Activated effector memory CD4-positive, alpha-beta T cell treated with anti-CD3 and anti-CD28 coated beads, Interleukin-2, amount 50 U/mL, for 16 hours (primary cell): ENCODE measurements at regions not wholly inside any gene's neighbourhood (a gene's known extent, or its start where the extent isn't known, plus 50 kb on each side); places are given as distances from the start of the nearest gene placed in this dataset.

Source experiments
- DNase-seq: peaks from one replicate; pipeline ENCODE4 v3.0.0-alpha.2; 2020

DNA sequence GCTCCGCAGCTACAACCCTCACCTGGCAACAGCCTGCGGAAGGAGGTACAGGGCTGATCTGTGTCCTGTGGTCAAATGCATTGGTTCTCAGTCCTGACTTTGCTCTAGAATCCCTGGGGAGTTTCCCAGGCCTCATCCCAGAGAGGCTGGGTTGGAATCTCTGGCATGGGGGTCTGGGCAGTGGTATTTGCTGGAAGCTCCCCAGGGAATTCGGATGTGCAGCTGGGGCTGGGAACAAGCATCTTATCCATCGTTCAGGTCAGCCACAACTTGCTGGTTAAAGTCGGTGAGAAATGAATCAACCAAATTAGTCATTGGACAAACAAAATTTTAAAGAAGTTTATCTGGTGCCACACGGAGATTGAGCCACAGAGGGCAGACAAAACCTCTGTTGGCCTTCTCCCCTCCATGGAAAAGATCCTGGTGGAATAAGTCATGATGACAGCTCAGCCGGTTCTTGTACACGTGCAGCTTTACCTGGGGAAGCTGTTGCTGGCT is 231.2 kb downstream of the FOXL1 start:
- DNase-seq, result no peak

DNA sequence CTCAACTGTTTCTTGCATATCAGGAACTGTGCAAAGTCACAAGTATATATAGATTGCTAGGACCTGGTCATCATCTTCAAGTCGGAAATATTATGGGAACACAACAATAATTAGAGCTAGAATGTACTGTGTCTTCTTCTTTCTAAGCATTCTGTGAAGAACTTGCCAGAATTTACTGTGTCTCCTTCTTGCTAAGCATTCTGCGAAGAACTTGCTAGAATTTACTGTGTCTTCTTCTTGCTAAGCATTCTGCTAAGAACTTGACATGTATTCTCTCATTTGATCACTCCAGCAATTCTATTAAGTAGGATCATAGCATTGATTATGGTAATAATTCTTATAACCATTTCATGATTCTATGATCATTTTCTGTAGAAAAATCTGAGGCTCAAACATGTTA is 231.7 kb downstream of the FOXL1 start:
- DNase-seq, result no peak

DNA sequence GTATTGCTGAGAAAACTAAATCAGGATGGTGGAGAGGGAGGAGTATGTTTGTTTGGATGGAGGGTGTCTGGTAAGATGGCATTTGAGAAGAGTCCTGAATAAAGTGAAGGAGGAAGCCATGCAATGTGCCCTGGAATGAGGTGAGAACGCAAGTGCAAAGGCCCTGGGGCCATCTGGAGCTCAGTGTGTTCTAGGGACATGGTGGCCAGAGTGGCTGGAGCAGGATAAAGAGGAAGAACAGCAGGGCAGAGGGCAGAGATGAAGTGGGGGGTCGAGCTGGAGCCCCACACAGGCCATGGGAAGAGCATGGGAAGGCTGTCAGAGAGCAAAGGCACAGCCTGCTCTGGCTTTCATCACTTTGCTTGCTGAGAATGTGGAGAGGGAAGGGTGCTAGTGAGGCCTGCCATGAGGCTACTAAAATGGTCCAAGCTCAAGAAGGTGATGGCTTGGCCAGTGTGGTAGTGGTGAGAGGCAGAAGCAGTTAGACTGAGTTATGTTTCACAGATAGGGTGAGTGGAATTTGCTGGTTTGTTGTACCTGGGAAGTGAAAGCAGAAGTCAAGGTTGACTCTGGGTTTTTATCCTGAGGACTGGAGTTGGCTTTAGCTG is 234.1 kb downstream of the FOXL1 start:
- DNase-seq, result no peak

DNA sequence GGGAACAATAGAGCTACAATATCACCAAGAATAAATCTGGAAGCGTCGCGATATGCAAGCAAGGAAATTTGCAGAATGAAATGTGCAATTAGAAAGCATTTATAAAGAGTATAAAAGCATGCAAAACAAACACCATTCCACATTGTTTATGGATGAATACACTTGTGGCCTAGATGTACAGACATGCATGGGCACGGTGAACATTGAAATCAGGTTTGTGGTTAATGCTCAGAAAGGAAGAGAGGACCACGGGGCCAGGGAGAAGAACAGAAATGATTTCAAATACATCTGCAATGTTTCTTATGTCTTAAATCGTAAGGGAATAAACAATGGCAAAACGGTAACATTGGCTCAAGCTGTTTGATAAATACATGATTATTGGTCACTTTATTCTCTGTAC is 235.9 kb downstream of the FOXL1 start:
- no peak for DNase-seq

DNA sequence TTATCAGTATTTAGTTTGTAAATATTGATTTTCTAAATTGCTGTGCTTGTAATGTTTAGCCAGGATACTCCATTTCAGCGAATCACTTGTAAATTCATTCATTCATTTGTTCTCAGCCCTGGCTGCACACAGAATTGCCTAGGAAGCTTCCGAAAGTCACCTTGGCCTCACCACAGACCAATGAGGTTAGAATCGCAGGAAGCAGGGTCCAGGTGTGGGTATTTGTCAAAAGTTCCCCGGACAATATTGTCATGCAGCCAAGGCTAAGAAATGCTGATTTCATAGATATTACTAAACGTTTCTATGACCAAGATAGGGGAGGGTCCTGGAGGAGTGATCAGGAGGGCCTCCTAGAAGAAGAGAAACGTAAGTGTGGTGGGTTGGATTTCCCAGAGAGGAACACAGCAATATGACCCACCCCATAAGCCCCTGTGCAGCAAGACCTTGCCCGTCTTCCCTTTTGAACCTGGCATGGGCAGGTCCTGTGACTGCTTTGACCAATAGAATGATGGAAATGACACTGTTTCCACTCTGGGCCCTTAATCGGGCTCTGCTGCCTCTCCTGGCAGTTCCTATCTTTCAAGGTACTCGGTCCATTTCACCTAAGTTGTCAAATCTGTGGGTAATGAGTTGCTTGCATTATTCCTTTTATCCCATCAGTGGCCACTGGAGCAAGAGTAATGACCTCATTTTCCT is 238.7 kb downstream of the FOXL1 start:
- no peak for DNase-seq

DNA sequence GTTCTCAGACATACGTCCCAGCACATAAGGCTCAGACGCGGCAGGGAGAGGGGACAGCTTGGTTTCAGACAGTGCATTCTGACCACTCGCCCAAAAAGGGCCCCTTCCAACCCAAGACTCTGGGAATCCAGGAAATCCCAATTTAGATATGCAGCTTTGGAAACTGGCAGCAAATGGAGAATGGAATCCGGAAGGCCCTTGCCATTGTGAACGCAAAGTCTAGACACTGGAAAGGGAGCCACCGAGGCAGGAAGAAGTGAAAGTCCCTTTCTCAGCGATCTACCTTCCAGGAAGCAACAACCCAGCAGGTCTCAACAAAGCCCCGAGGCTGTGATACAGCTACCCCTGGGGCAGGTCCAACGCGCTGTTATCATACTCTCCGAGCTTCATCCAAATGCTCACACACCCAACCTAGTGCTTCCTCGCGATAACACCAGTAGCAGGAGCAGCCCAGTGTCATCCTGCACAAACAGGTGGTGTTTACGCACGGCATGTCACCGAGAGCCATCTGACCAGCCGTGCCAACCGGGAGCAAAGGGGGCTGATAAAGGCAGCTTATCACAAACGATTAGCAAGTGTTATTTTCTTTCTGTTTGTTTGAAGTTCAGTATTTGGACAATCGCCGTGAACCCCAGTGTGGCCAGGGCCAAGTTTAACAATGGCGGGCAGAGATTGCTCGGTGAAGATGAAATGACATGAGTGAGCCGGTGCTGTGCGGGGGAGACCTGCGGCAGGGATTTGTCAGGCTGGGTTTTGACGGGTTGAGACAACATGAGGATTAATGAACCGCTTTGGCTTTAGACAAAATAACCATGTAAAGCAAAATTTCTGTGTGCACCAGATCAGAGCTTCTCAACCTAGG is 240.6 kb downstream of the FOXL1 start:
- no peak for DNase-seq

DNA sequence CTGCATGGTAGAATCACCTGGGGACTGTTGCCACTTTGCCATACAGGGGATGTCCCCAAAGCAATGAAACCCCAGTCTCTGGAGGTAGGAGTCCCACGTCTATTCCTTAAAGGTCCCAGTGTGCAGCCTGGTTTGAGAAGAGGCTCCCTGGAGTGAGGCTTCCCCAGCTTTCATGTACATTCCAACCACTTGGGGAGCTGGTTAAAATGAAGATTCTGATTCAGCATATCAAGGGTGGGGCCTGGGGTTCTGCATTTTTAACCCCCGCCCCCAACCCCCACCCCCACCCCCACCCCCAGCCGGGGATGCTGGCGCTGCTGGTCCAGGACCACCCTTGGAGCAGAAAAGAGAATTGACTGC is 241.2 kb downstream of the FOXL1 start:
- no peak for DNase-seq

DNA sequence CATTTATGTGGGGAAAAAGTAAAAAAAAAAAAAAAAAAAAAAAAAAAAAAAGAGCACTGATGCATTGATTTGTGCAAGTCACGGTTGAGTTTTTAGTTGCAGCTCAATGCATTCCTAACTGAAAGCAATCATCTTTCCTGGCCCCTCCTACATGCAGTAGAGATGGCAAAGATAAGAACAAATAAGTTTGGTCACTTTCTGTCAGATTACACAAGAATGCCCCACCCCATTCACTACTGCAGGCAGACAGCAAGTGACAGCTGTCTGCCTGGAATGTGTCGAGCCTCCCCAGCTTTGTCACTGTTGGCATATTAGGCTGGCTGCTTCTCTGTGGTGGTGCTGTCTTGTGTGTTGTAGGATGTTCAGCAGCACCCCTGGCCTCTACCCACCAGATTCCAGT is 243.5 kb downstream of the FOXL1 start:
- DNase-seq, result no peak

DNA sequence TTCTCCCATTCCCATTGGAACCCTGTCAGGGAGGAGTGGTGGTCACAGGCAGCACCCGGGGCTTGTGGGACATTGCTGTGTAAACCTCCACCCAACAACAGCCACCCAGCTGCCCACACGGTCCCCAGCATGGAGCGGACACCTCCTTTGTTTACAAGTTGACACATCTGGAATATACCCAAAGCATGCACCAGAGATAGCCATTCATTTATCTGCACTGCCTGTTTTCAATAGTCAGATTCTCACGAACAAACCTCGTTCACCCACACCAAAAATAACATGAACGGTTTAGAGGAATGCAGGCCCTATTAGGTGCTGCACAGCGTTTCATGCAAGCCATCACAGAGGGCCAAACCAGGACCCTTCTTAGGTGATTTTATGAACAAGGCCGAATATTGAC is 244.8 kb downstream of the FOXL1 start:
- DNase-seq, result no peak

DNA sequence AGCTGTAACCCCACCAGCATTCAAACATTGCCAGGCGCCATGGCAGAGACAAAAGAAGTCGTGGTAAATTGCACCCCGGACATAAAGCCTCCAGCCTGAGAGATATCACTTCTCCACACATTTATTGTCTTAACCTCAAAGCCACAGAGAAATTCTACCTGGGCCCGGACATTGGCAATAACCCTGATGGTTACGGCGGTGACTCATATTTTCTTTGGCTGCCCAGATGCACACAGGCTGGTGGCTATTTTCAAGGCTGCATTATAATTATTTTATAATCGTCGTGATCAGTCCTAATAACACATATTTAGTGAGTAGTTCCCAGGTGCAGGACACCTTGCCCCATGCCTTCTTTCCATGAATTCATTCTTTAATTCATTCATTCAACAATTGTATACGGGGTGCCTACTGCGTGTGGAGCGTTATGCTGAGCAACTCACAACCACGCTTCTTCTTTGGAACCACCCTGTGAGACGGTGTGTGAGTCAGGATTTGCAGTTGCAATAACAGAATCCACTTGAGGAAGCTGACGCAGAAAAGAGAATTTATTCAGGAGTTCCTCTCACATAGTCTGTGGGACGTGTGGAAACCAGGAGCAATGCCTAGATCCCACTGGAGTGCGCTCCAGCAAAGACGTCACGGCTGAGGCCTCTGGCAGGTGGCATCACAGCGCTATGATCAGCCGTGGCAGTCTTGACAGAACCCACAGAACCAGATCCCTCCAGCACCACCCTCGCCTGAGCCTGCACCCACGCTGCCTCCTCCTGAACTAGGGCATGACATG is 245.7 kb downstream of the FOXL1 start:
- peak; percentile 44 for DNase-seq

DNA sequence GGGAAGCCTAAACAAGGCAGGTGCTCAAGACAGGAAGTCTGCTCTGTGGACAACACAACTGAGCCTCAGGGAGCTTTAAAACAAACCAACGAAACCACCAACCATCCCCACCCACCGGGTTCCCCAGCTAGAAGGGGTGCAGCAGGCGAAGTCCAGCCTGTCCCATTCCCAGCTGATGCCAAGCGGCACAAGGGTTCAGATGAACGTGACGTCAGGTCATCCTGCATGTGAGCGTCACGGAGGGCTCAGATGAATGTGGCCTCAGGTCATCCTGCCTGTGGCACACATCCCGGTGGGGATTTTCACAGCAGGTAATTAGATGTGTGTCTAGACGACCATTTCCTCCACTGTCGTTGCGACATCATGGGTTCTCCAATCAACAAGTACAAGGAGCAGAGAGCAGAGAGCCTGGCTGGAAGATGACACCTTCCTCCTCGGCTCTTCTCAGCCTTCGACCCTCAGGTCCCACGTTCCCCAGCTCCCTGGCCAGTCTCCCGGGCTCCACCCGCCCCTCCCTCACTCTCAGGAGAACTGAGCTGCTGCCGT is 246.5 kb downstream of the FOXL1 start:
- DNase-seq, result peak; percentile 45

DNA sequence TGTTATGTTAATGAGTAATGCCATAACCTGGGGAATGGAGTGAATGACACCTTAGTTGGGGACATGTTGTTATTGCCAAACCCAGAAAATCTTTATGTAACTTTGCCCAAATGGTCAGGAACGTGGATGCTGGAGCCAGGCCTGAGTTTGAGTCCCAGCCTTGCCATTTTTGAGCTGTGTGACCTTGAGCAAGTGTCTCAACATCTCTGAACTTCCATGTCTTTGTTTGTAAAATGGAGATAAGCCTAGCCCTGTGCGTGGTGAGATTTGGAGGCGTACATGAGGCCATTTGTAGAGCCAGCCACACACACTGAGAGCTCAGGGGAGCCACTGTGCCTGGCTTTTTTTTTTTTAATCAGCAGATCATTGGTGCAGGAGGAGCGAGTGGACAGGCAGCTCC is 247.3 kb downstream of the FOXL1 start:
- no peak for DNase-seq

DNA sequence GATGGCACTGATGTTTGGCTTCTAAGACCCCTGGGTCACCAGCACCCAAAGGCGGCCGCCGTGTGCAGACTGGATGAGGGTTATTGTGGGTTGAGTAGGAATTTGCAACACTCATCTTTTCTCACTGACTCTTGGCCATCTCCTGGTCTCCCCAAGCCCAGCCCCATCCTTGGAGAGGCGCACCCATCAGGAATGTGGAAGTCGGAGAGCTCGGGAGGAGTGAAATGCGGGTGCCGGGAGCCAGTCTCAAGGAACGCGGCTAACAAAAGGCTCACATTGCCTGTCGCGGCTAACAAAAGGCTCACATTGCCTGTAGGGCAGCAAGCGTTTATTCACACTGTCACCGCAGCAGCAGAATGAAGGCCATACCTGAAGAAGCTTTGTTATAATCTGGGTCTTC is 248.6 kb downstream of the FOXL1 start:
- DNase-seq, result no peak

DNA sequence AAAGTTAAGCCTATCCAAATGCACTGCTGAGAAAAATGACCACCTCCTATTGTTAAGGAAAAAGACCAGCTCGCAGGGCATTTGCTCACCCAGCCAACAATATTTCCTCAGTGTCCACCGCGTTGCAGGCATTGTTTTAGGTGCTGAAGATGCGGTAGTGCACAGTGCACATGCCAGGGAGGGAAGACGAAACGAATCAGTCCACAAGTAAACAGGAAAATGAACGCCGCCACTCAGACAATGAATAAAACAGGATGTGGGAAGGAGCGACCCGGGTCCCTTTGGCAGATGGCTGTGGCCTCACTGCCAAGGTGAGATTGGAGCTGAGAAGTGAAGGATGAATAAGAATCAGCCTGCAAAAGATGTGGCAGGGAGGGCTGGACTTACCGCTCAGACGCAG is 249.2 kb downstream of the FOXL1 start:
- DNase-seq, result no peak

DNA sequence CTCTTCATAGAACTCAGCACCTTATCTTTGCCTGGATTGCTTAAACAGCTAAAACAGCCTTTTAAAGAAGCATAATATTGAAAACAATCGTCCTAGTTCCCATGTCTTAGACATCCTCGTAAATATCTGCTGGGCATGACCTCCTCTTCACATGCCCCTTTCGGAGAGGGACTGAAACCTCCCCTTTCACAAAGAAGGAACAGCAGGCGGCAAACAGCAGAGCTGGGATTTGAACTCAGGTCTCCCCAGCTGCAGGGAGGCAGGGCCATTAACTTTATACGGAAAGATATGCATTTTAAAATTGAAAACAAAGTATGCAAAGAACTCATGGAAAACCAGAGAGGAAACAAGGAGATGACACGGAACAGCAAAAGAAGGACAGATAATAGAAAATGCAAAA is 249.9 kb downstream of the FOXL1 start:
- no peak for DNase-seq

DNA sequence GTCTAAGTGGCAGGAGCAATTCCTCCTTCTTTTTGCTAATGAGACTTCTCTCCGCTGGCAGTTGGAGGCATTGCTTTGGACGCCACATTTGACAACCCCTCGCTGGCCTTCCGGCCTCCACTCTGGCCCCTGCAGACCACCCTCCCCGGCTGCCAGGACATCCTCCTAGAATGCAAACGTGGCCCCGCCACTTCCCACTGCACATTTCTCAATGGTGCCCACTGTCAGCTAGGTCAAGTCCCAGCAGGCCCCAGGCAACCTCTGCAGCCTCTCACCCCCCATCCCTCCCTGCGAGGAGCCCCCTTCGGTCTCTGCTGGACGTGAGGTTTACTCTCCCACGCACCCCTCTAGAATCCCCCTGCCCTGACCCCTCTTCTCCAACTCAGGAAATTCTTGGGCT is 250.3 kb downstream of the FOXL1 start:
- no peak for DNase-seq

DNA sequence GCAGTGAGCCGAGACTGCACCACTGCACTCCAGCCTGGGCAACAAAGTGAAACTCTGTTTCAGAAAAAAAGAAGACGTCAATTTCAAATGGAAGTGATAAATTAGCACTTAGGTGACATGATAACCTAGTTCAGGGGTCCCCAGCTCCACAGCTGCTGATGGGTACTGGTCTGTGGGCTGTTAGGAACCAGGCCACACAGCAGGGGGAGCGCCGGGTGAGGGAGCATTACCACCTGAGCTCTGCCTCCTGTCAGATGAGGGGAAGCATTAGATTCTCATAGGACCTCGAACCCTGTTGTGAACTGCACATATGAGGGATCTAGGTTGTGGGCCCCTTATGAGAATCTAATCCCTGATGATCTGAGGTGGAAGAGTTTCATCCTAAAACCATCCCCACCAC is 253.0 kb downstream of the FOXL1 start:
- no peak for DNase-seq

DNA sequence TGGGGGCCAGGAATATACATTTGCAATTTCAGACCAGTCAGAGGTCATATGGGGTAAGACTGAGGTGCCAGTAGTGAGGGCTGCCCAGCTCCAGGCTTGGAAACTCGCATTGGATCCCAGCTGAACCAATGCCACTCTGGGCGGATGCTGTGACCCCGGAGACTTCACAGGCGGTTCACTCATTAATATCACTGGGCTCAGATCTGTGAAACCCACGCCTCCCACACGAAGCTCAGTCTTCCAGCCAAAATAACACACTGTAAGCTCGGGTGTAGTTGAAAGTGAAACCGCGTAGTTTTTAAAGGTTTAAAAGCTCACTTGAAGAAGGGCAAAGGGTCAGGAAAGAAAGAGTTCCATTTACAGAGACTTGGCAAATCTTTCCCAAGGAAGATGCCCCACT is 254.8 kb downstream of the FOXL1 start:
- no peak for DNase-seq

DNA sequence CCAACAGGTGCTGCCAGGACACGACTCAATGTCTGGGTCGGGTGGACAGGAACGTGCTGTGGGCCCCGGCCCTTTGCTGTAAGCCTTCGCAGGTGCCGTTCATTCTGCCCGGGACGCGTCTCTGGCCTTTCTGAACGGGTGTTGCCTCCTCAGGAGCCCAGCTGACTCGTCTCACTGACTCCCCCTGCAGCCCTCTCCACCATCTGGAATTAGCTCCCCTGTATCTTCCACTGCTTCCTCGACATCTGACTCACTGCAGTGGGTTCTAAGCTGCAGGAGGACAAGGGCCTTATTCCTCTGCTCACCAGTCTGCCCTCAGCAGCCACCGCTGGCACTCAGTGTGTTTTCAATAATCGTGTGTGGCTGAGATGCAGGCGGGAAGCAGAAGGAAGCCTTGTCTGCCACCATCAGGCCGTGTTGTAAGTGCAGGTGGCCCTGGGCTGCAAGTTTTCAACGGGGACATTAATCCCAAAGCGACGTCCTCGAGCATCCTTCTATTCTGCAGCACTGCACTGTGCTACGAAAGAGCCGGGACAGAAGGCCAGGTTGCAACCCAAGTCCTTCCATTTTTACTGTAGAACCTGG is 256.2 kb downstream of the FOXL1 start:
- no peak for DNase-seq

DNA sequence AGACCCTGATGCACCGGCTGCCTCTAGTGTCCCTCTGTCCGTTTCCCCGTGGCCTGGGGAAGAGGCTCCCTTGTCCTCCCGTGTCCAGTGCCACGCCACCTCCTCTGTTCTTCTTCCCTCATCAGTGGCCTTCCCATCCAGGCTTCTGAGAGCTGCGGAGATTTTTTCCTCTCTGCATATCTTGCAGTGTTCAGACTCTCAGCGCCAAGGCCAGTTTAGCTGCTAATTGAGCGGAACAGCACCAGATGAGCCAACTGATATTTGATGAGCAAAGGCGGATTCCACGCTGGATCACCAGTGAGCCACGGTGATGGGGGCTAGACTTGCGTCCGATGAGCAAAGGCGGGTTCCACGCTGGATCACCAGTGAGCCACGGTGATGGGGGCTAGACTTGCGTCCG is 257.6 kb downstream of the FOXL1 start:
- DNase-seq, result no peak

DNA sequence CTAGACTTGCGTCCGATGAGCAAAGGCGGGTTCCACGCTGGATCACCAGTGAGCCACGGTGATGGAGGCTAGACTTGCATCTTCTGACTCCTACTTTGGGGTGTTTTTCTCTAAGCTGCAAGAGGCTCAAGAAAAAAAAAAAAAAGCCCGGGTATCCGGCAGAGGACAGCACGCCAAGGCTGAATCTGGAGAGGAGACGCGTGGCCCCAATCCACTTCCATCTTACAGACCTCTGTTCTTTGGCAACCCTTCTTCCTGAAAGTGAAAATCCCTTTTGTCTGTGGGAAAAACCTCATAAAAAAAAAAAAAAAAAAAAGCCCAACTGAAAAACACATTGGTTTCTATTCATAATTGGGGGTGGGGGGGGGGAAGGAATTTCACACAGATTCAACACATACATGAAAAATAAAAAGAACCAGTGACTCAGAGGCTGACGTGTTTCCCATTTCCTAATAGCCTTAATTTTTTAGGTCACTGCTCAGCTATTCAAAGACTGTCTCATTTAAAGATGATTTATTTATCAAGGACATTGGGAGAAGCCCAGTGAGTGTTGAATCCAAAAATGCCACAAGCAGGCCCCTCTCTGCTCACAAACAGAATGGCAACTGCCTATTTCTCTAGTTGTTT is 258.3 kb downstream of the FOXL1 start:
- no peak for DNase-seq

DNA sequence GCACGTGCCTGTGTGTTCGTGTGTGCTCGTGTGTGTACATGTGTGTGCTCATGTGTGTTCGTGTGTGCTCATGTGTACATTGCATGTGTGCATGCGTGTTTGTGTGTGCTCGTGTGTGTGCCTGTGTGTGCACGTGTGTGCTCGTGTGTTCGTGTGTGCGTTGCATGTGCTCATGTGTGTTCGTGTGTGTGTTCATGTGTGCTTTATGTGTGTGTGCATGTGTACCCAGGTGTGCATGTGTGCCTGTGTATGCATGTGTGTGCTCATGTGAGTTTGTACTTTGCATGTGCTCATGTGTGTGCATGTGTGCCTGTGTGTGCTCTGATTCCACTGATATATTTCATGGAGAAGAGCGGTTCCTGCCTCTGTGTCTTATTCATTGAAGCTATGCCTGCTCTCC is 265.5 kb downstream of the FOXL1 start:
- no peak for DNase-seq
